Tibial artery (tissue), 4 donors: ENCODE measurements at regions not wholly inside any gene's neighbourhood (a gene's known extent, or its start where the extent isn't known, plus 50 kb on each side); places are given as distances from the start of the nearest gene placed in this dataset.

Experiments used
- DNase-seq, 2 donors: peaks; one replicate each; pipeline ENCODE4 v3.0.0-alpha.2; 2019
- H3K27ac ChIP-seq, 2 donors: fragments of 200-600 bp; sonication (generic) in 1 of 2; 1 replicate in 1 of 2; 2 replicates in 1 of 2; pipeline ENCODE4 v1.5.1; 2018 to 2019; ENCODE audit warnings: mild to moderate bottlenecking in 1 of 2
- H3K27me3 ChIP-seq, 2 donors: fragments of 200-600 bp; sonication (generic) in 1 of 2; one replicate each; pipeline versions ENCODE4 v1.5.1 to v1.6.0; 2016 to 2019
- H3K36me3 ChIP-seq, 3 donors: fragments of 200-600 bp; sonication (generic) in 2 of 3; one replicate each; pipeline ENCODE4 v1.5.1; 2016 to 2019; ENCODE audit warnings: mild to moderate bottlenecking in 2 of 3
- H3K4me1 ChIP-seq, 4 donors: fragments of 200-600 bp; sonication (generic) in 2 of 4; 1 replicate in 3 of 4; 2 replicates in 1 of 4; pipeline ENCODE4 v1.5.1; 2016 to 2019
- H3K4me3 ChIP-seq, 2 donors: fragments of 200-600 bp; sonication (generic) in 1 of 2; 1 replicate in 1 of 2; 2 replicates in 1 of 2; pipeline ENCODE4 v1.5.1; 2018 to 2019; ENCODE audit warnings: mild to moderate bottlenecking in 2 of 2
- H3K9me3 ChIP-seq, 3 donors: fragments of 200-600 bp; sonication (generic) in 1 of 3; one replicate each; pipeline ENCODE4 v1.5.1; 2016 to 2019
- CTCF ChIP-seq, 2 experiments: fragments of 200-600 bp in 1 of 2; fragments of 450-650 bp in 1 of 2; IDR thresholded peaks; one replicate each; pipeline ENCODE4 v1.5.1; 2017 to 2019; ENCODE audit warnings: antibody characterized with exemption in 2 of 2, mild to moderate bottlenecking in 1 of 2, moderate library complexity in 1 of 2
- intact Hi-C: fragments of 100-400 bp; cut with DNase I; formaldehyde crosslinking; loops from one replicate; pipeline ENCODE4 v1.15.0; 2023; ENCODE audit warnings: low total_unique reads

DNA sequence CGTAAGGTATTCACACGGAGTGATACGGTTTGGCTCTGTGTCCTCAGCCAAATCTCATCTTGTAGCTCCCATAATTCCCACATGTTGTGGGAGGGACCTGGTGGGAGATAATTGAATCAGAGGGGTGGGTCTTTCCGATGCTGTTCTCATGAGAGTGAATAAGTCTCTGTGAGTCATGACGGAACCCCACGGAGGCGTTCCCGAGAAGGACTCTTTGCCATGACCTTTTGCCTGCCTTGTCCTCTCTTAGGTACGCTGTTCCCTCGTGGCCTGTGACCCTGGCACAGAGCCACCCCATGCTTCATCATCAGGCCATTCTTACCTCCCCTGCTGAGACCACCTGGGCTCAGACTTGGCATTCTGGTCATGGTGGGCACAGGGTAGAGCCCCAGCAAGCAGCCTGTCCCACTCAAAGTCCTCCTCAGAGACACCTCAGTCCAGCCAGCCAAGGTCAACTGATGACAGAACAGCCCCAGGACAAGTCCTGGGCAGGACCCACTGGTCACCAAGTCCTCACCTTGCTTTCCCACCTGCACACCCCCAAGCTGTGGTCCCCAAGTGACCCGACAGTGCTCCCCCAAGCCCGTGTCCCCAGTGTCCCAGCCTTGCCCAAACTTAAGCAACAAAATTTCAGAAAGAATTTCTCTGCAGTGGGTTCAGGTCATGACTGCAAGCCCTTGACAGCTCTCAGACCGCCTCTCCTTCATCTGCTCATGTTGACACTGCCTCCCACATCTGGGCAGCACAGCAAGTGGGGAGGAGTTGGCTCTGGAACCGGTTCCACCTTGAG, 158.4 kb downstream of the ACTL8 start:
- H3K27ac ChIP-seq, result no peak overlapping the region
- H3K36me3 ChIP-seq, result no peaks in the 10 kb centered on the region
- TF ChIP-seq CTCF (IDR thresholded peaks at IDR 0.05), result no peak
- no peaks in the 10 kb centered on the region for H3K4me1 ChIP-seq
- no peaks in the 10 kb centered on the region for H3K9me3 ChIP-seq
- intact Hi-C loops, result no loop called here
- peak in 1 of 2 donors; percentile 32 for DNase-seq
- H3K27me3 ChIP-seq, result peaks cover 0 to 74% of the 10 kb centered on the region in 2 donors
- H3K4me3 ChIP-seq, result no peak overlapping the region

DNA sequence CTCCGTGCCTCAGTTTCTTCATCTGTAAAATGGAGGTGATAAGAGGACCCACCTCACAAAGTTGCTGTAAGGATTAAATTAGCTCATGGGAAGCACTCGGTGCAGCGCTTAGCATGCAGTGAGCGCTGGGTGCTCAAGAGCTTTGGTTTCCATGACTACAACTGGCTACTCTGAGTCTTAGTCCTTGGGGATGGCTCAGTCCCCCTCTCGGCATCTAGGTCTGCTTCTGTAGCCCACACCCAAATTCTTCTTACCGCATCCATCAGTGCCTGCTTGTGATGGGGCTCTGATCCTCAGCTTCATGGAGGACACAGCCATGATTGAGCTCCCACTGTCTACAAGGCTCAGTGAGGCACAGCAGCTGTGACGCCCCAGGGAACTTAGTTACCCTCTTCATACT, 159.0 kb downstream of the ACTL8 start:
- intact Hi-C loops, result no loop called here
- peak in 1 of 2 donors; percentile 28 for DNase-seq
- peaks cover 0 to 77% of the 10 kb centered on the region in 2 donors for H3K27me3 ChIP-seq

GRCh38 chr1:17914987-17915386, 159.9 kb downstream of the ACTL8 start:
- Histone ChIP-seq H3K9me3 (no peaks in the 10 kb centered on the region), H3K4me1 (no peaks in the 10 kb centered on the region), H3K36me3 (no peaks in the 10 kb centered on the region), H3K27me3 (peaks cover 0 to 77% of the 10 kb centered on the region in 2 donors), H3K4me3 (no peak overlapping the region), H3K27ac (no peak overlapping the region)
- TF ChIP-seq CTCF (IDR thresholded peaks at IDR 0.05), result no peak
- peak in 1 of 2 donors; percentile 16 for DNase-seq
- intact Hi-C loops, result no loop called here

More for the DNA sequence above, 159.0 kb downstream of the ACTL8 start:
- Histone ChIP-seq H3K27ac (no peak overlapping the region), H3K4me3 (no peak overlapping the region), H3K4me1 (no peaks in the 10 kb centered on the region), H3K9me3 (no peaks in the 10 kb centered on the region), H3K36me3 (no peaks in the 10 kb centered on the region)
- TF ChIP-seq CTCF (IDR thresholded peaks at IDR 0.05), result no peak

DNA sequence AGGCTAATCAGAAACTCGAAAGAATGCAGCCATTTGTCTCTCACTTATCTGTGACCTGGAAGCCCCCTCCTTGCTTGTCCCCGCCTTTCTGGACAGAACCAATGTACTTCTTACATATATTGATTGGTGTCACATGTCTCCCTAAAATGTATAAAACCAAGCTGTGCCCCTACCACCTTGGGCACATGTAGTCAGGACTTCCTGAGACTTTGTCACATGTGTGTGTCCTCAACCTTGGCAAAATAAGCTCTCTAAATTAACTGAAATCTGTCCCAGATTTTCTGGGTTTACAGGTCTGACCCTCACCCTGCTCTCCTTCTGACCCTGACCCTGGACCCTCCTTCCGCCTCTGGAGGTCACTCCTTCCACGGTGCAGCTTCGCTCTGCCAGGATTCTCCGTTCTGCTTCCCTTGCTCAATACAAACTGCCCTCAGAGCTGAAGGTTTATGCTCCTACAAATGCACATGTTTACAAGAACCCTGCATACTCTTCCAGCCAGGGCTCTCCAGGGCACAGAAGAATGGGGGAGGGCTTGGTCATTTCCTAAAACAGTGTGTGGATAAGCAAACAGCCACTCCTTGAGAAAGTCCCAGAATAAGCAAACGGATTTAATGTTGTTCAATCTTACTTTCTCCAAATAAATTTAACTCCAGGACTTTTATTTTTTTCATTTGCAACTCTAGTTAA, 160.5 kb downstream of the ACTL8 start:
- DNase-seq, result peak in 1 of 2 donors; percentile 23
- no peak for TF ChIP-seq CTCF (IDR thresholded peaks at IDR 0.05)
- H3K36me3 ChIP-seq, result no peaks in the 10 kb centered on the region
- H3K27me3 ChIP-seq, result peaks cover 0 to 82% of the 10 kb centered on the region in 2 donors
- H3K4me3 ChIP-seq, result no peak overlapping the region
- no peaks in the 10 kb centered on the region for H3K4me1 ChIP-seq
- H3K9me3 ChIP-seq, result no peaks in the 10 kb centered on the region
- no peak overlapping the region for H3K27ac ChIP-seq
- intact Hi-C loops, result no loop called here

GRCh38 chr1:17916702-17917101, 161.6 kb downstream of the ACTL8 start:
- intact Hi-C loops, result no loop called here
- H3K27me3 ChIP-seq, result peaks cover 0 to 92% of the 10 kb centered on the region in 2 donors
- H3K4me3 ChIP-seq, result no peak overlapping the region
- no peaks in the 10 kb centered on the region for H3K36me3 ChIP-seq
- H3K27ac ChIP-seq, result no peak overlapping the region
- H3K4me1 ChIP-seq, result no peaks in the 10 kb centered on the region
- TF ChIP-seq CTCF (IDR thresholded peaks at IDR 0.05), result no peak
- H3K9me3 ChIP-seq, result no peaks in the 10 kb centered on the region
- DNase-seq, result peak in 1 of 2 donors; percentile 21
